PFSK-1 (cell line): ENCODE measurements at regions not wholly inside any gene's neighbourhood (a gene's known extent, or its start where the extent isn't known, plus 50 kb on each side); places are given as distances from the start of the nearest gene placed in this dataset.

ENCODE experiments used
- FOXP2 ChIP-seq: optimal IDR thresholded peaks from 2 replicates; pipeline ENCODE3; 2011; ENCODE audit warnings: borderline replicate concordance, control low read depth, inconsistent platforms; ENCODE audit not compliant: insufficient read depth; ENCODE audit errors: extremely low read length, extremely low read depth
- POLR2AphosphoS5 ChIP-seq: IDR thresholded peaks from 2 replicates; pipeline ENCODE4 v1.6.1; 2012; ENCODE audit warnings: low read depth, mild to moderate bottlenecking, control low read depth, low read length, moderate library complexity
- SIN3A ChIP-seq: IDR thresholded peaks from 2 replicates; pipeline ENCODE4 v1.6.1; 2012; ENCODE audit warnings: mild to moderate bottlenecking, low read length, moderate library complexity, borderline replicate concordance; ENCODE audit not compliant: insufficient read depth
- TAF1 ChIP-seq: IDR thresholded peaks from 2 replicates; pipeline ENCODE4 v1.6.1; 2012; ENCODE audit warnings: low read length, control low read depth, borderline replicate concordance; ENCODE audit not compliant: insufficient read depth
- TF ChIP-seq, protein P1 (sequence below), 2 experiments: IDR thresholded peaks; 2 replicates each; pipeline versions ENCODE4 v1.6.1 to v1.8.0; 2011 to 2012; ENCODE audit warnings: low read depth in 2 of 2, low read length in 2 of 2, control low read depth in 1 of 2, inconsistent platforms in 1 of 2, mild to moderate bottlenecking in 1 of 2, moderate library complexity in 1 of 2; ENCODE audit not compliant: insufficient read depth in 1 of 2

- TF ChIP-seq POLR2AphosphoS5 = no peak
- TF ChIP-seq SIN3A = no peak
- no peak for TF ChIP-seq TAF1
- TF ChIP-seq, protein P1, sequence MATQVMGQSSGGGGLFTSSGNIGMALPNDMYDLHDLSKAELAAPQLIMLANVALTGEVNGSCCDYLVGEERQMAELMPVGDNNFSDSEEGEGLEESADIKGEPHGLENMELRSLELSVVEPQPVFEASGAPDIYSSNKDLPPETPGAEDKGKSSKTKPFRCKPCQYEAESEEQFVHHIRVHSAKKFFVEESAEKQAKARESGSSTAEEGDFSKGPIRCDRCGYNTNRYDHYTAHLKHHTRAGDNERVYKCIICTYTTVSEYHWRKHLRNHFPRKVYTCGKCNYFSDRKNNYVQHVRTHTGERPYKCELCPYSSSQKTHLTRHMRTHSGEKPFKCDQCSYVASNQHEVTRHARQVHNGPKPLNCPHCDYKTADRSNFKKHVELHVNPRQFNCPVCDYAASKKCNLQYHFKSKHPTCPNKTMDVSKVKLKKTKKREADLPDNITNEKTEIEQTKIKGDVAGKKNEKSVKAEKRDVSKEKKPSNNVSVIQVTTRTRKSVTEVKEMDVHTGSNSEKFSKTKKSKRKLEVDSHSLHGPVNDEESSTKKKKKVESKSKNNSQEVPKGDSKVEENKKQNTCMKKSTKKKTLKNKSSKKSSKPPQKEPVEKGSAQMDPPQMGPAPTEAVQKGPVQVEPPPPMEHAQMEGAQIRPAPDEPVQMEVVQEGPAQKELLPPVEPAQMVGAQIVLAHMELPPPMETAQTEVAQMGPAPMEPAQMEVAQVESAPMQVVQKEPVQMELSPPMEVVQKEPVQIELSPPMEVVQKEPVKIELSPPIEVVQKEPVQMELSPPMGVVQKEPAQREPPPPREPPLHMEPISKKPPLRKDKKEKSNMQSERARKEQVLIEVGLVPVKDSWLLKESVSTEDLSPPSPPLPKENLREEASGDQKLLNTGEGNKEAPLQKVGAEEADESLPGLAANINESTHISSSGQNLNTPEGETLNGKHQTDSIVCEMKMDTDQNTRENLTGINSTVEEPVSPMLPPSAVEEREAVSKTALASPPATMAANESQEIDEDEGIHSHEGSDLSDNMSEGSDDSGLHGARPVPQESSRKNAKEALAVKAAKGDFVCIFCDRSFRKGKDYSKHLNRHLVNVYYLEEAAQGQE (IDR thresholded peaks at IDR 0.05; ENCODE audit: insufficient read depth in 1 of 2, low read depth in 2 of 2, low read length in 2 of 2) = no peak
- no peak for TF ChIP-seq FOXP2
Observed at GRCh38 chr3:99481561-99481960, 156.8 kb upstream of the COL8A1 start.

DNA sequence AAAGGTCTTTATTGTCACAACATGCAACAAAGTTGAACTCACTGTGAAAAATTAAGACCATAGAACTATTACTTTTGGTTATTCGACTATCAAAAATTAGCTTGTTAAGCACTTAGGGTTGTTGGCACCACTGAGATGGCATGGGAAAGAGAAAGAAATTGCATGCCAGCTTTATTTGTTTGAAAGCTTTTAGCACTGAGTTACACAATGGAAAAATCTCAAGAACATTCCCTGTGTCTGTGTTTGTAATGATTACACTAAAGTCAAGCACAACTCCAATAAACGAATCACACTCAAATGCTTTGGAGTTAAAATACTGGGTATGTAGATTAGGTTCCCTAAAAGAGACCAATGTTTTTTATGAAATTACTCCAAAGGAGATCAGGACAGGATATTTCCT lies 158.6 kb upstream of the COL8A1 start:
- TF ChIP-seq FOXP2 = no peak
- TF ChIP-seq TAF1 = no peak
- TF ChIP-seq, protein P1 (IDR thresholded peaks at IDR 0.05; ENCODE audit: insufficient read depth in 1 of 2, low read depth in 2 of 2, low read length in 2 of 2) = no peak
- TF ChIP-seq POLR2AphosphoS5 = no peak
- TF ChIP-seq SIN3A = no peak

DNA sequence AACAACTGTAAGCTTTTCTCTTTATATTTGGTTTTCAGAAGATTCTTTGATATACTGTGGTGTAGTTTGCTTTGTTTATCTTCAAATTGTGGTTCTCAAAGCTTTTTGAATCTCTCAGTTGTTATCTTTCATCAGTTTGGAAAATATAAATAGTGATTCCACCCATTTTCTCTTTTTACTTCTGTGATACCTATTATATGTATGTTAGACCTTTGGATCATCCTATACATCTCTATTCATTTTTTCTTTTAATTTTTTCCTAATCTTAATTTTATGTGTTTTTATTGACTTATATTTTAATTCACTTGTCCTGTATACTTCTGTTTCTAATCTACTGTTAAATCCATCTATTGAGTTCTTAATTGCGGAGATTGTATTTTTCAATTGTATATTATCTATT lies 160.7 kb upstream of the COL8A1 start:
- TF ChIP-seq, protein P1 (IDR thresholded peaks at IDR 0.05; ENCODE audit: insufficient read depth in 1 of 2, low read depth in 2 of 2, low read length in 2 of 2) = no peak
- no peak for TF ChIP-seq POLR2AphosphoS5
- no peak for TF ChIP-seq TAF1
- TF ChIP-seq FOXP2 = no peak
- no peak for TF ChIP-seq SIN3A

GRCh38 chr3:99475229-99475628 lies 163.2 kb upstream of the COL8A1 start:
- TF ChIP-seq POLR2AphosphoS5 (no peak), FOXP2 (no peak), SIN3A (no peak), TAF1 (no peak)
- TF ChIP-seq, protein P1 (IDR thresholded peaks at IDR 0.05; ENCODE audit: insufficient read depth in 1 of 2, low read depth in 2 of 2, low read length in 2 of 2) = no peak

GRCh38 chr3:99474776-99475175 lies 163.6 kb upstream of the COL8A1 start:
- no peak for TF ChIP-seq TAF1
- no peak for TF ChIP-seq SIN3A
- TF ChIP-seq POLR2AphosphoS5 = no peak
- no peak for TF ChIP-seq FOXP2
- TF ChIP-seq, protein P1 (IDR thresholded peaks at IDR 0.05; ENCODE audit: insufficient read depth in 1 of 2, low read depth in 2 of 2, low read length in 2 of 2) = no peak
